GM23338 (cell line): ENCODE measurements at regions not wholly inside any gene's neighbourhood (a gene's known extent, or its start where the extent isn't known, plus 50 kb on each side); places are given as distances from the start of the nearest gene placed in this dataset.

Source experiments
- ATAC-seq: fragments of 200-7000 bp; cut with Tn5 transposase; 3 replicates; pipeline ENCODE4 v1.9.1; 2020
- DNase-seq: peaks from one replicate; pipeline ENCODE4 v3.0.0-alpha.2; 2015; ENCODE audit warnings: low spot score
- H2AFZ ChIP-seq: fragments of 200-600 bp; sonication (generic); 2 replicates; pipeline ENCODE4 v1.8.0; 2016; ENCODE audit warnings: antibody characterized with exemption, mild to moderate bottlenecking, moderate library complexity
- H3F3A ChIP-seq: fragments of 200-600 bp; sonication (generic); replicated peaks from 2 replicates; pipeline ENCODE4 v1.8.0; 2017; ENCODE audit warnings: antibody characterized with exemption, mixed run types, low read depth
- H3K27ac ChIP-seq: fragments of 200-600 bp; sonication (generic); 2 replicates; pipeline ENCODE4 v1.6.1; 2016; ENCODE audit warnings: low read depth
- H3K27me3 ChIP-seq: fragments of 200-600 bp; sonication (generic); 2 replicates; pipeline ENCODE4 v1.8.0; 2016; ENCODE audit warnings: mild to moderate bottlenecking, mixed run types, moderate library complexity; ENCODE audit not compliant: insufficient read depth
- H3K36me3 ChIP-seq: fragments of 200-600 bp; sonication (generic); 2 replicates; pipeline ENCODE4 v1.8.0; 2016; ENCODE audit warnings: mild to moderate bottlenecking; ENCODE audit not compliant: insufficient read depth
- H3K4me1 ChIP-seq: fragments of 200-600 bp; sonication (generic); 2 replicates; pipeline ENCODE4 v1.8.0; 2016; ENCODE audit warnings: mild to moderate bottlenecking, moderate library complexity; ENCODE audit not compliant: insufficient read depth
- H3K4me2 ChIP-seq: fragments of 200-600 bp; sonication (generic); 2 replicates; pipeline ENCODE4 v1.7.1; 2017; ENCODE audit warnings: mixed run types
- H3K4me3 ChIP-seq: fragments of 200-600 bp; sonication (generic); 2 replicates; pipeline ENCODE4 v1.6.1; 2016; ENCODE audit warnings: mixed run types
- H3K79me2 ChIP-seq: fragments of 200-600 bp; sonication (generic); replicated peaks from 2 replicates; pipeline ENCODE4 v1.8.0; 2017; ENCODE audit warnings: mild to moderate bottlenecking; ENCODE audit not compliant: insufficient read depth
- H3K9me2 ChIP-seq: fragments of 200-600 bp; sonication (generic); 2 replicates; pipeline ENCODE4 v1.8.0; 2017; ENCODE audit not compliant: insufficient read depth
- H4K20me1 ChIP-seq: fragments of 200-600 bp; sonication (generic); replicated peaks from 2 replicates; pipeline ENCODE4 v1.8.0; 2017; ENCODE audit warnings: mild to moderate bottlenecking; ENCODE audit not compliant: insufficient read depth
- H3K27ac Mint-ChIP-seq: 2 replicates; pipeline ENCODE4 v1.8.0; 2020; ENCODE audit warnings: inconsistent platforms, mild to moderate bottlenecking, moderate library complexity, mixed read lengths
- H3K27me3 Mint-ChIP-seq: 3 replicates; pipeline ENCODE4 v1.8.0; 2022; ENCODE audit warnings: low read depth, mild to moderate bottlenecking, moderate library complexity, mixed read lengths, inconsistent platforms; ENCODE audit not compliant: insufficient read depth, poor library complexity
- H3K36me3 Mint-ChIP-seq: 3 replicates; pipeline ENCODE4 v1.8.0; 2021; ENCODE audit warnings: low read depth, mild to moderate bottlenecking, inconsistent platforms, moderate library complexity, mixed read lengths
- H3K4me1 Mint-ChIP-seq: 3 replicates; pipeline ENCODE4 v1.8.0; 2020; ENCODE audit warnings: mild to moderate bottlenecking, inconsistent platforms, mixed read lengths
- H3K4me3 Mint-ChIP-seq: 3 replicates; pipeline ENCODE4 v1.8.0; 2021; ENCODE audit warnings: moderate library complexity, mild to moderate bottlenecking, inconsistent platforms, mixed read lengths
- H3K9me3 Mint-ChIP-seq: 3 replicates; pipeline ENCODE4 v1.8.0; 2020; ENCODE audit warnings: moderate library complexity, mild to moderate bottlenecking, inconsistent platforms, mixed read lengths
- CREB1 ChIP-seq: fragments of 250-450 bp; sonication (Bioruptor Pico); IDR thresholded peaks from 2 replicates; pipeline ENCODE4 v1.5.0; 2020; ENCODE audit warnings: low read depth, mild to moderate bottlenecking, moderate library complexity
- CTCF ChIP-seq, 2 experiments: fragments of 200-600 bp in 1 of 2; sonication (generic) in 1 of 2; conservative IDR thresholded peaks; 2 replicates each; pipeline versions ENCODE4 v1.5.1 to v1.6.1; 2016 to 2017; ENCODE audit warnings: antibody characterized with exemption in 2 of 2, low read depth in 2 of 2, mild to moderate bottlenecking in 2 of 2, moderate library complexity in 1 of 2
- ETS1 ChIP-seq: IDR thresholded peaks from 2 replicates; pipeline ENCODE4 v1.6.1; 2016; ENCODE audit warnings: antibody characterized with exemption
- EZH2 ChIP-seq: fragments of 200-600 bp; sonication (generic); IDR thresholded peaks from one replicate; pipeline ENCODE4 v1.8.0; 2017; ENCODE audit warnings: antibody characterized with exemption, mild to moderate bottlenecking, low read depth; ENCODE audit not compliant: unreplicated experiment
- JUNB ChIP-seq: IDR thresholded peaks from one replicate; pipeline ENCODE4 v1.6.1; 2016; ENCODE audit warnings: antibody characterized with exemption; ENCODE audit not compliant: unreplicated experiment
- NANOG ChIP-seq: IDR thresholded peaks from 2 replicates; pipeline ENCODE4 v1.6.1; 2016; ENCODE audit warnings: antibody characterized with exemption, borderline replicate concordance
- REST ChIP-seq: IDR thresholded peaks from one replicate; pipeline ENCODE4 v1.6.1; 2018; ENCODE audit warnings: antibody characterized with exemption; ENCODE audit not compliant: unreplicated experiment
- STAT1 ChIP-seq: IDR thresholded peaks from one replicate; pipeline ENCODE4 v1.6.1; 2016; ENCODE audit warnings: antibody characterized with exemption; ENCODE audit not compliant: unreplicated experiment
- ZNF114 ChIP-seq: fragments of 250-450 bp; sonication (Bioruptor Pico); IDR thresholded peaks from 2 replicates; pipeline ENCODE4 v1.5.0; 2020; ENCODE audit warnings: mild to moderate bottlenecking, moderate library complexity
- ZNF331 ChIP-seq: fragments of 250-450 bp; sonication (Bioruptor Pico); IDR thresholded peaks from 2 replicates; pipeline ENCODE4 v1.5.0; 2020; ENCODE audit warnings: low read depth, mild to moderate bottlenecking, moderate library complexity
- ZNF462 ChIP-seq: fragments of 250-450 bp; sonication (Bioruptor Pico); IDR thresholded peaks from 2 replicates; pipeline ENCODE4 v1.5.0; 2020; ENCODE audit warnings: mild to moderate bottlenecking, moderate library complexity

- TF ChIP-seq ZNF462: no peak
Measured at GRCh38 chr18:61743775-61744531, 148.9 kb downstream of the RNF152 start (continued).

- Histone ChIP-seq H3K4me2 (no peak overlapping the region), H3K79me2 (no peaks in the 10 kb centered on the region), H3K27ac (no peak overlapping the region), H3K27me3 (no peaks in the 10 kb centered on the region), H2AFZ (no peak overlapping the region), H3K4me1 (no peaks in the 10 kb centered on the region), H4K20me1 (no peaks in the 10 kb centered on the region), H3K36me3 (no peaks in the 10 kb centered on the region), H3K9me2 (0 out of 2 replicates have a peak, but pooled peaks cover 6% of the 10 kb centered on the region), H3F3A (no peaks in the 10 kb centered on the region), H3K4me3 (no peak overlapping the region)
- H3K27ac Mint-ChIP-seq: no peak overlapping the region
- ATAC-seq (no peak), DNase-seq (no peak)
- no peaks in the 10 kb centered on the region for H3K9me3 Mint-ChIP-seq
- no peaks in the 10 kb centered on the region for H3K36me3 Mint-ChIP-seq
- no peaks in the 10 kb centered on the region for H3K4me1 Mint-ChIP-seq
- peaks cover 2% of the 10 kb centered on the region for H3K27me3 Mint-ChIP-seq
- TF ChIP-seq ZNF331 (CRISPR knock-in tag) (no peak), REST (no peak), EZH2 (no peak), STAT1 (no peak), JUNB (no peak), NANOG (no peak), CTCF (conservative IDR thresholded peaks at IDR 0.05; ENCODE audit: low read depth in 2 of 2) (no peak), CREB1 (CRISPR knock-in tag) (no peak), ETS1 (no peak), ZNF114 (CRISPR knock-in tag) (no peak)
- no peak overlapping the region for H3K4me3 Mint-ChIP-seq
Measured at GRCh38 chr18:61742565-61743429, 150.0 kb downstream of the RNF152 start.
